GM19468 (cell line): ENCODE measurements at regions not wholly inside any gene's neighbourhood (a gene's known extent, or its start where the extent isn't known, plus 50 kb on each side); places are given as distances from the start of the nearest gene placed in this dataset.

Experiments
- ATAC-seq: cut with Tn5 transposase; IDR thresholded peaks from one replicate; pipeline ENCODE4 v1.9.1; 2021; ENCODE audit warnings: mild to moderate bottlenecking, moderate library complexity, moderate number of reproducible peaks; ENCODE audit not compliant: unreplicated experiment; ENCODE audit errors: extremely low read depth

DNA sequence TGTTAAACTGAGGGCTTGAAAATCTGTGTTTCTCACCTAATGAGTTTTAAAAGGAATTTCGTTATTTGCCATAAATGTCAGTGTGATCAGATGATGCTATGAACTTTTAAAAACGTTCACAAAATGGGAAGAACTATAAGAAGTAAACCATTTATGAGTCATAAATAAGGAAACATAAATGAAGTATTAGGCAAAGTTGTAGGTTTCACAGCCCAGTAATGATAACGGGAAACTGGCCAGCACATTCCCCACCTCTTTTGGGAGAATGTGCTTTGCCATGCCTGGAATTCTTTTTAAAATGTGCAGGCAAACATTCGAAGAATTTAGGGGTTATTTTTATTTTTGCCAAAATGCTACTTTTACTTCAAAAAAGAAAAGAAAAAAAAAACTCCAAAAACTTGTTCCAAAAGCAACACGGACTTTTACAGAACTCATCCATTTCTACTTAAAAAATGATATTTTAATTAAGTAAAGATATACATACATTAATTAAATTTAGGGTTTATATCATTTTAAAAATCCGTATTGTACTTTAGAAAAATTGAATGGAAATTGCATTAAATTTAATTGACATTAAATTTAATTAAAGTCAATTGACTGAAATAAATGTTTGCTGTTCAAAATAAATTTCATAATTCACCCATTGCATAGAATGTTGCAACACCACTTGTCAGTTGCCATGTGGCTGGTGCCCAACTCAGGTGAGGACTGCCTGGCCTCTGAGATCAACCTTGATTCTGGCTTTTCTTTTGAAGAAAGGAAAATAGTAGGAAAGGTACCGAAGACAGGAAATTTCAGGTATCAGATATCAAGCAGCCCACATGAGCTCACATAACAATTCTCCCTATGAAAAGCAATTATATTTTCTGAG lies 1198.5 kb downstream of the EFNB2 start:
- ATAC-seq, result no peak

DNA sequence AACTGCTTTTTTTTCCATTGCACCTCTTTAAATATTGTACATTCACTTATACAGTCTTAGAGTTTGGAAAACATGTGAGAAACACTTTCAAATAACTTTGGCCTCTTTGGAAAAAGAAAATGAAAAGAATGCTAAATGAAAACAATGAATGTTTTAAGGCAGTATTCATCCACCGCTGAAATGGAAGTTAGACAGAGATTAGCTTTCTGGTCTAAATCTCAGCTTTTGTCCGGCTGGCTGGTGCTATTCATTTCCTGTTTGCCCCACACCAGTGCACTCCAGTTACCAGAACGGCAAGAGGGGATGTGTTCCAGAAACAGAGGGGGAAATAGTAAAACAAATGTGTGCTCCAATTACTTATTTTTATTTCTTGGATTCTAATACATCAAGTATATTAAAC lies 1201.3 kb downstream of the EFNB2 start:
- ATAC-seq, result no peak

DNA sequence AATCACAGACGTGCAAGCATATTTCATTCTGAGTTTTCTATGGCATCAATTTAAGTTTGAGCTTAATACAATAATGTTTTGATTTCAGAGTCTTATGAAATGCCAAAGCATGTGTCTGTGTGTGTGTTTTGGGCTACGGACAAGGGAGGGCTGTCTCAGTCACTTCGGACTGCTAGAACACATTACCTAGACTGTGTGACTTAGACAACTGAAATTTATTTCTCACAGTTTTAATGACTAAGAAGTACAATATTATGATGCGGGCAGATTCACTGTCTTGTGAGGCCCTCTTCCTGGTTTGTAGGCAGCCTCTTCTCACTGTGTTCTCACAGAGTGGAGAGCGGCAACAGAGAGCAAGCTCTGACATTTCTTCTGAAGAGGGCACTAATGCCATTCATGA lies 1202.0 kb downstream of the EFNB2 start:
- no peak for ATAC-seq

DNA sequence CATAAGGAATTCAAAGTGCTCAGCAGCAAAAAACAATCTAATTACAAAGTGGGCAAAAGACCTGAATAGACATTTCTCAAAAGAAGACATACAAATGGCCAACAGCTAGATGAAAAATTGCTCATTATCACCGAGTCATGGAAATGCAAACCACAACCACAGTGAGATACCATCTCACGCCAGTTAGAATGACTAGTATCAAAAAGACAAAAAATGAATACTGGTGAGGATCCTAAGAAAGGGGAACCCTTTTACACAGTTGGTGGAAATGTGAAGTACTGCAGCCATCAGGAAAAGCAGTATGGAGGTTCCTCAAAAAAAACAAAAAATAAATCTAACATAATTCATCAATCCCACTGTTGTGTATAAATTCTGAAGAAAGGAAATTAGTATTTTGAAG lies 1206.1 kb downstream of the EFNB2 start:
- no peak for ATAC-seq

DNA sequence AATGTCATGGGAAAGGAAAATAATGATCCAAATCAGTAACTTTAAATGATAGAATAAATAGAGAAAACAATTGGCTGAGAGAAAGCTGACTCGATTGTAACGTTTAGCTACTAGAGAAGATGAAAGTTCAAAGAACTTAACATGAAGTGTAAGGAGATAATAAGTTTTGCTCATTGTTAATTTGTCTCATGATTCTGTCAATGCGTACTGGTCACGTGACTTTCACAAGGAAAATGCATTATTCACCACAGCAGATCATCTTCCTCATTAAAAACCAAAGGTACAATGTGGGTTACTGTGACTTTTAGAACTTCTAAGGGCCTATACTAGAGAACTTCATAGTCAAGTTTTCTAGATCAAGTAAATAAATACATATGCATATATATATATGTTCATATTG lies 1207.2 kb downstream of the EFNB2 start:
- ATAC-seq, result no peak

DNA sequence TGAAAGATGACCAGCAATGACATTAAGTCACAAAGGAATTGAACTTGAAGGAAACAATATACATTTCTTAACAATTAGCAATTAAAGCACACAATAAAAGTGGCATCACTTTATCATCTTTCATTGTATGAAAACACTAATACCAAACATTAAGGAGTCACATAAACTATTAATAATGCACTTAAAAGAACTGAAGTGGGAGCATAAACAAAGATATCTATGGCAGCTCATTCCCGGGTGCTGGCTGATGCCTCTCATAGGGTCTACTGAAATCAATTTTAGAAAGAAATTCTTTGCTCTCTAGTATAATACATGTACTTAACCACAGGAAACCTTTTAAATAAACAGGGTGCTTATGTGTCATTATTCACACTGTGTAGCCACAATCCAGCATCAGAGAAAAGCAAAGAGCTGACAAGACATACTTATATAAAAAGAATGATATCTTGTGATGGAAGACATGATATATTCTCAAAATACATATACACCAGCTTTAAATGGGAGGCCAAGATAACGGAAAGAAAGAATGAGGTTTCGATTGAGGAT lies 1207.8 kb downstream of the EFNB2 start:
- no peak for ATAC-seq

DNA sequence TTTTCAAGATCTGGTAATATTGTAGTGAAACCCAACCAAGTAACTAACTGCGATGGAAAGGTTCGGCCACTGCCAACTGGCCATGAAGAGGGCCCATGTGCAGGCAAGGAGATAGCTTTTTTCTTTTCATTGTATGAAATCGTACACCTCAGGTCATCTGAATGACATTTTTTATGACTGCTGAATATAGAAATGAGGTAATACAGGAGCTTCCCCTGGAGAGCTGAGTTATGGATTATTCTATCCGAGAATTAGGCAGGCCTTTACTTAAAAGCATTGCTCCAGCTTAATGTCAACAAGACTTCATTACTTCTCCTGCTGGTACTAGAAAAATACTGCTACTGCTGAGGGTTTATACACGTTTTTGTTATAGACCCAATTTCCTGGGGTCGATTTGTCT lies 1215.6 kb downstream of the EFNB2 start:
- no peak for ATAC-seq

DNA sequence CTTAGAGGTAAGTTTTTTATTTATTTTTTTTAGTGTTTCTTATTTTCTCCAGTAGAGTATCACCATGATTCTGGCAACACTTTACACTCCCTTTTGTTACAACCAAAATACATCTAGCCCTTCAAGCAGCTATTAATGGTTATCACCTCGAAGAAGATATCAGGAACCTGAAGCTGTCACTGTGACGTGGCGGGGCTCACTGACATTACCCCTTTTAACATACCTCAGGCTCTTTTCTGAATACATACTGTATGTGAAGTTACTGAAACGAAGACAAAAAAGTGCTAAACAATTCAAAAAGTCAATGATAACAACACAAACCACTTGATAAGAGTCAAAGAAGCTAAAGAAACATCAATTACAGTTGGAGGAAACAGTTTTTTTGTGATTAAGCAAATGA lies 1218.7 kb downstream of the EFNB2 start:
- no peak for ATAC-seq

DNA sequence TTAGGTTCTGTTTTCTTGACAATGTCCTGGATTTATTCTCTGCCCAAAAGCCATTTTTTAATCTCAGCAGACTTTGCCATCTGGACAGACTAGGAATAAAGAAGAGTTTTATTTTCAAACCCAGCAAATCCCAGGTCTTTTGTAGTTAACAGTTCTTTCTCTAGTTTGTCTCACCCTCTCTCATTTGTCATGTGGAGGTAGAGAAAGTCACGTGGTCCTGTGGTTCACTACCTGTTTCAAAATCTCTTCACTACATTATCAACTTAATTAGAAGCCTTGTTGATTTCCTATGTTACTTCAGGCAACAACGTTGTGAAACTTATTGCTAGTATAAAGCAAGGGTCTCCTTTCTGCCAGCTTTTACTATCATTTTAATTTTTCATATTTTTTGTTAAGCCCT lies 1222.6 kb downstream of the EFNB2 start:
- ATAC-seq, result no peak

DNA sequence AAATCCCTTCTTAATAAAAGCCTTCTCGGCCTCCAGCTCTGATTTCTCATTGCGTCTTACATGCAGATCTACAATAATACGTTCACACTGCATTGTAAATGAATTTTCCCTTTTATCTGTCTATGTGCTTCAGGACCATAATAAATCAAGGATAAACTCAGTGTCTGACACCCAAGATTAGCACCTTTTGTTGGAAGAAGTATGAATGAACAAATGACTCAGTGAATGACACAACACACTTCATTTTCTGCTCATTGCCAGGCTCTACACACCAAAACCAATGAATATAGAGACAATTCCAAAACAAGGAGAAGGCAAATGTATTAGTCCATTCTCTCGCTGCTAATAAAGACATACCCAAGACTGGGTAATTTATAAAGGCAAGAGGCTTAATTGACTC lies 1224.4 kb downstream of the EFNB2 start:
- ATAC-seq, result no peak

DNA sequence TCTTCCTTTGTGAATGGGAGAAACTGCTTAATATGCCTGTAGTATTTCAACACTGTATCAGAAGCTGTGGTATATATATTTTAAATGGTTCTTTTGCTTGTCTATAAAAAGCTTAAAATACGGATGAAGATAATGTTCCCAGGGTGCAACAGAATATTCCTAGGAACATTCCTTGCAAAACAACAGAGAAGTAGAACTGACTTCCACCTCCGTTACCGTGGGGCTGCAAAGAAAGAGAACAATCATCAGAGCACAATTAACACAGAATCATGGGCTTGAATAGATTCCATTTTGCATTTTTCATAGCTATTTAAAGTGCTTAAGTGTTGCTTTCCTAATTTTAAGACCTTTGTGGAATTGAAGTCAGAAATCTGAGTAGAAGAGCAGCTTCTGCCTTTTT lies 1227.7 kb downstream of the EFNB2 start:
- no peak for ATAC-seq

DNA sequence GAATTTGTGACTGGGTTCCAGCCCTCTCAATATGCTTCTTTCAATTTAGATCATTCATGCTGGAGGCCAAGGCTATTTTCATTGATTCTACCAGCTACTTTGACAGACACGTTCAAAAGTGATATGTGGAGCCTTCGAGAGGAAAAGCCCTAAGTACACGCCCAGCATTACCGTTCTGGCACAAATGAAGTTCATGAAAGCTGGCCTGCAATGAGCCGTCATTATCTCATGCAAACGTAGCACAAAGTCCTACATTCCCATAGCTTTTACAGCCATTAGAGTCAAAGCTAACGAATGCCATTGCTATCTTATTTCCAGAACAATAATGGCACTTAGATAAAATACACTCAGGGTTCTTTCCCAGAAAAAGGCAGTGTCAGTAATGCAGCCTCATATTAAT lies 1237.6 kb downstream of the EFNB2 start:
- no peak for ATAC-seq

DNA sequence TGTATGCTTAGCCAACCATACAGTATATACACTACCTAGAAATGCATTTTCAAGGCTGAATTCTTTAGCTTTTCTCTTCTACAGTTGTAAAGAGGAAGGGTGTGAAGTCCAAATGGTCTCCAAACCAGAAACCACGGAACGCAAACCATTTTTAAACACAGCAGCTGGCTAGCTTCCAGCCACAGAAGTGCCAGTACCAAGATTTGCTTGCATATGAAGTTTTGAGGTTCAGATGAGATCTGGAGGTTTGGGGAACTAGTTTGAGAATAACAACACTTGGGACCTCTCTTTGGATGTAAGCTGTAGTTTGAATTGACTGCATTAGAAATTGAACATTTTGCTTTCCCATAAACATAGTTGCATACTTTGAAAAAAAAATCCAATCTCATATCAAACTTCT lies 1243.5 kb downstream of the EFNB2 start:
- ATAC-seq, result no peak

DNA sequence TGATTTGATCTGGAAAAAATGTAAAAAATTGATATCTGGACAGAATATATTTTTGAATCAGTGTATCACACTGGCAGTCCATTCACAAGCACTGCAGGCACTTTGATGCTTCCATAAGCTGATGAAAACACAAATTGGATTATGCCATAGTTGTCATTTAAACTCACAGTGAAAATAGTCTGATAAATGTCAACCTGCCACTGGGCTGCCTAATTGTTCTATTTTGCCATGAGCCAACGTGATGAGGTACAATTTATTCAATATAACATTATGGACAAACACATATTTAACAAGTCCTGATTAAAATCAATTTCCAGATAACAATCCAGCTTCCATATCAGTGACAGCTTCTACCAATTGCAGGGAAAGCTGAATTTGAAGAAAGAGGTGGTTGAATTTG lies 1244.9 kb downstream of the EFNB2 start:
- no peak for ATAC-seq

DNA sequence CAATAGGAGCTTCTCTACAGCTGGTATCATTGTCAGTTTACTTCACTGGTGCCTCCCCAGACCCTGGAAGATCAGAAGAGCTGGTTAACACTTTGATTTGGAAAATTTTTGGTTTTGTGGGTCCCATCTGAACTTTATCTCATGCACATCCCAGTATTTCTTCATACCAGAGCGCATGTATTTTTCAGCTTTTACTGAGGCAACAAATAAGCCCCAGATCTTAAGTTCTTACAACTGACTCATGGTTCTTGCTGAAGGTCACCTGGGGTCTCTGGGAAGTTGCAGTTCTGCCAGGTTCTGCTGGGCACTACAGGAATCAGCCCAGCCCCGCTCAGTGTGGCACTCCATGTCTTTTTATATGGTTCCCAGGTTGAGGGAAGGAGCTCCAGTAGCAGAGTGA lies 1249.9 kb downstream of the EFNB2 start:
- ATAC-seq, result no peak

DNA sequence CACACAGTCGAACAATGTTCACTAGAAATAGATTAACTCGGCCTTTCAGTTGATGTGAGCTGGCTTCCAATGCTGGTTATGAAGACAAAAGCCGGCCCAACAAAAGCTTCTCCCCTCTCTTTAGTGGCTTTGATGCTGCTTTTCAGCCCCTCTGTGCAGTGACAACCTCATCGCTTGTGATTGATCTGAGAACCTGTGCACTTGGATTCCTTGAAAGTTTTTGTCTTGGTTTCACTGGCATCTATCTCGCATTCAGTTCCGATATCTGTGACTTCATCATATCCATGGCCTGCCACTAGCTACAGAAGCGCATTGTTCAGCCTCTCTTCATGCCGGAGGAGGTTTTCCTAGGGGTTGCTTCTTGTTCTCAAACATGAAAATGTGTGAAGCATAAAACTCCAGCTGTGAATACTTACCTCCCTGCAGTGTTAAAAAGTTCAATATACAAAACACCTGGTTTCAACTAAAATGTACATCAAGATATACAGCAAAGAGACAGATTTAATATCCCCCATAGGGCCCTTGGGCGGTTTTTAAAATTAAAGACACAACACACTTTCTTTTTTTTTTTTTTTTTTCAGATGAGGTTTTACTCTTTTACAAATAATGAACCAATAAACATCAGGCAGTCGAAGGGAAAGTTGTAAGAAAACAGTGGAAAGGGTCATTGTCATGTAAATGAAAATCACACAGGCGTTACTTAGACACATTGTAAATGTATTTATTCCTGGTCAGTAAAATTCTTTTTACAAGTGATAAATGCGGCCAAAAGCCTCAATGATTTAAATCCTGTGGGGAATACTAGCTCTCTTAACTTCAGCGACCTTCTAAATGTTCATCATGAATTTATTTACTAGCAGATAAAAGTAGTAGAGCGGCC lies 1252.8 kb downstream of the EFNB2 start:
- no peak for ATAC-seq

DNA sequence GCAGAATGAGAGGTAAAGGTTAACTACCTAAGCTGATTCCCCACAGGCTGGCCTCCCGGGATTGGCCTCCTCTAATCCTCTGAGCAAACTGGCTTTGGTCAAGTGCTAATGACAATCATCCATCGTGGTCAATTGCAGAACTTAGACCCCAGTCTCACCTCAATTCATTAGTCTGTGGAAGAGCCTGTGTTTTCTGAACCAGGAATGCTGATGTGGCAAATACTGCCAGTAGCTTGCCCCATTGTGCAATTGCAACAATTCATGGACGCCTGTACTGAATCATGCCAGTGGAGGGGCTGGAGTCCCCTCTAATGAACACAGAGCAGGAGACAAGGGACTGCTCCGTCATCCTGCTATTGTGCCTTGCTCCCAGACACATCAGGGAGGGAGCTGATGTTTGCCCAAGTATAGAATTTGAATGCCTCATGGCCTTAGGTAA lies 1256.5 kb downstream of the EFNB2 start:
- ATAC-seq, result no peak

DNA sequence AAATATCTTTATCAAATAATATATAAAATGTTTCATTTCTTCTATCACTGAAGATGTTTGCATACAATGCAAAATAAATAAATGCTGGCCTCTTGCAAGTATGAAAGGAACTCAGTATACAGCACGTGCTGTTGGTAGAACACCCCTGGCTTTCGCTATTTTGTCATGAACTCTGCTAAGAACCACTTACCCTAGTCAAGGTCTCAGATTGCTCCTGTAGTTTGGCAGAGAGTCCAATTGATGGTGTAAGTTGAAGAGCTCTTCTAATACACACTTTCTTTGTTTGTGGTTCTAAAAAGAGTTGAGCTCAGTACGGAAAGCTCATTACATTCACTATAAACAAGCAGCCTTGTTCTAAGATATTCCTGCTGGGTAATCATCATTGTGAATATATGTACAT lies 1258.9 kb downstream of the EFNB2 start:
- no peak for ATAC-seq

DNA sequence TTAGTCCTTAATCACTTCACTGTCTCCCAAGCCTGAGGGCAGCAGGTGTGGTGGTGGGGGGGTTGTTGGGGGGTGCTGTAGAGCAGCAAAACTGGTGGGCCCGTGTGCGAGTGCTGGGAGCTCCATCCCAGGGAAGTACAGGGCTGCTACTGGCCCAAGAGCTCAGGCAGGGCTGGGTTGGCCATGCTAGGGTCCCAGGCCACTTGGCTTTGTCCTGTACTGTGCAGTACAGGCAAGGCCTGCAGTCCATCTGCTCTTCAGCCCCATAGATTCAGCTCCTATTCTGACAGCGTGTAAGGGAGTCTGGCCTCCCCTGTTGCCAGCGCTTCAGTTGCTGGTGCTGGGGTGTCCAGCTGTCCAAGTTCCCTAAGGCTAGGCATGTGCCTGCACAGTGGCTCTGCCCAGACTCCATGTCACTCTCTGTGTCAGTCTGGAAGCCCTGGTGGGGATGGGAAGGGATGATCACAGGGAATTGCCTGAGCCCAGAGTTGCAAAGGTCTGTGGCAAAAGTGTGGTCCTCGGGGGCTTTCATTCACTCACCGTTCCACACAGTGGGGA lies 1261.7 kb downstream of the EFNB2 start:
- ATAC-seq, result no peak

DNA sequence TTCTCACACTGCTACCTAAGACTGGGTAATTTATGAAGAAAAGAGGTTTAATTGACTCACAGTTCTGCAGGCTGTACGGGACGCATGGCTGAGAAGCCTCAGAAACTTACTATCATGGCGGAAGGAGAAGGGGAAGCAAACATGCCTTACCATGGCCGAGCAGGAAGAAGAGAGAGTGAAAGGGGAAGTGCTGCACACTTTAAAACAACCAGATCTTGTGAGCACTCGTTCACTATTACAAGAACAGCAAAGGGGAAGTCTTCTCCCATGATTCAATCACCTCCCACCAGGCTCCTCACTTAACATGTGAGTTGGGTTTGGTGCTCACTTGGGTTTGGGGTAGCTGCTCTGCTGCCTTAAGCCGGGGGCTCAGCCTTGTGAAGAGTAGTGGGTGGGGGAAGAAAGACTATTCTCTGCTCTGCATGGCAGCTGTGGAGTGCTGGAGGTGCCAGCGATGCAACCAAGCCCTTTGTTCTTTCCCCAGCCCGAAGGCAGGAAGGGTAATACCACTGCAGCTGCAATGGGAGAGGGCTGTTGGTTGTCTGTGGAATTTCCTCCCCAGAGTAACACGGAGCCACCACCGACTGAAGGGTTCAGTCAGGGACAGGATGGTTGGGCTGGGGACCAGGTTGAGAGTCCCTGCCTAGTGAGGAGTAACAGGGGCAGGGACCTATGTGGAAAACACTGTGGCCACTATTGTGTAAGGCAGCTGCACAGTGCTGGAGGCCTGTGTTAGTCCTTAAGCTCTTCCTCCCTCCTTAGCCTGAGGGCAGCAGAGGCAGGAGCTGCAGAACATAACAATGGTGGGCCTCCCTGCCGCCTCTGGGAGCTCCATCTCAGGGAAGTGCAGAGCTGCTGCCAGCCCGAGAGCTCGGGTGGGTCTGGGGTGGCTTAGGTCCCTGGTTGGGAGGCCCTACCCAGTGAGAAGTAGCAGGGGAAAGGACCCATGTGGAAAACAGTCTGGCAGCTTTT lies 1262.5 kb downstream of the EFNB2 start:
- no peak for ATAC-seq
